ENCODE measurements at regions not wholly inside any gene's neighbourhood (a gene's known extent, or its start where the extent isn't known, plus 50 kb on each side); places are given as distances from the start of the nearest gene placed in this dataset.
A peak's percentile ranks its signal among the peaks of the same experiment; 100 is the strongest.

- Histone ChIP-seq H3K36me3 (replicated peaks; ENCODE audit: control insufficient read depth, insufficient read depth, low read length) (no peaks in the 10 kb centered on the region), H3K4me3 (ENCODE audit: insufficient read depth, low read depth, low read length) (no peak overlapping the region), H3K27me3 (ENCODE audit: control insufficient read depth, insufficient read depth, low read length) (no peaks in the 10 kb centered on the region)
- no peak for DNase-seq
Measured at GRCh38 chr14:30108975-30109700, 181.5 kb upstream of the PRKD1 start.

- H3K4me3 ChIP-seq (ENCODE audit: insufficient read depth, low read depth, low read length) = no peak overlapping the region
- no peak for DNase-seq
- no peaks in the 10 kb centered on the region for H3K36me3 ChIP-seq (replicated peaks; ENCODE audit: control insufficient read depth, insufficient read depth, low read length)
- H3K27me3 ChIP-seq (ENCODE audit: control insufficient read depth, insufficient read depth, low read length) = no peaks in the 10 kb centered on the region
Measured at GRCh38 chr14:30114051-30114450, 186.4 kb upstream of the PRKD1 start.

- peak; percentile 32 for DNase-seq
- H3K27me3 ChIP-seq (ENCODE audit: control insufficient read depth, insufficient read depth, low read length) = no peaks in the 10 kb centered on the region
- no peaks in the 10 kb centered on the region for H3K36me3 ChIP-seq (replicated peaks; ENCODE audit: control insufficient read depth, insufficient read depth, low read length)
- H3K4me3 ChIP-seq (ENCODE audit: insufficient read depth, low read depth, low read length) = no peak overlapping the region
Measured at GRCh38 chr14:30115756-30116155, 188.1 kb upstream of the PRKD1 start.

GRCh38 chr14:30118992-30119640 is 191.5 kb upstream of the PRKD1 start:
- no peaks in the 10 kb centered on the region for H3K36me3 ChIP-seq (replicated peaks; ENCODE audit: control insufficient read depth, insufficient read depth, low read length)
- DNase-seq = no peak
- no peak overlapping the region for H3K4me3 ChIP-seq (ENCODE audit: insufficient read depth, low read depth, low read length)
- H3K27me3 ChIP-seq (ENCODE audit: control insufficient read depth, insufficient read depth, low read length) = no peaks in the 10 kb centered on the region

GRCh38 chr14:30125322-30125979 is 197.8 kb upstream of the PRKD1 start:
- H3K27me3 ChIP-seq (ENCODE audit: control insufficient read depth, insufficient read depth, low read length) = no peaks in the 10 kb centered on the region
- DNase-seq = no peak
- no peak overlapping the region for H3K4me3 ChIP-seq (ENCODE audit: insufficient read depth, low read depth, low read length)

GRCh38 chr14:30129807-30130206 is 202.2 kb upstream of the PRKD1 start:
- DNase-seq = peak; percentile 10

More at GRCh38 chr14:30125322-30125979, 197.8 kb upstream of the PRKD1 start:
- no peaks in the 10 kb centered on the region for H3K36me3 ChIP-seq (replicated peaks; ENCODE audit: control insufficient read depth, insufficient read depth, low read length)

GRCh38 chr14:30131581-30132097 is 204.0 kb upstream of the PRKD1 start:
- no peak overlapping the region for H3K4me3 ChIP-seq (ENCODE audit: insufficient read depth, low read depth, low read length)
- H3K27me3 ChIP-seq (ENCODE audit: control insufficient read depth, insufficient read depth, low read length) = no peaks in the 10 kb centered on the region
- no peak for DNase-seq
- H3K36me3 ChIP-seq (replicated peaks; ENCODE audit: control insufficient read depth, insufficient read depth, low read length) = no peaks in the 10 kb centered on the region

More at GRCh38 chr14:30129807-30130206, 202.2 kb upstream of the PRKD1 start:
- Histone ChIP-seq H3K27me3 (ENCODE audit: control insufficient read depth, insufficient read depth, low read length) (no peaks in the 10 kb centered on the region), H3K36me3 (replicated peaks; ENCODE audit: control insufficient read depth, insufficient read depth, low read length) (no peaks in the 10 kb centered on the region), H3K4me3 (ENCODE audit: insufficient read depth, low read depth, low read length) (no peak overlapping the region)

GRCh38 chr14:30132196-30132595 is 204.5 kb upstream of the PRKD1 start:
- Histone ChIP-seq H3K27me3 (ENCODE audit: control insufficient read depth, insufficient read depth, low read length) (no peaks in the 10 kb centered on the region), H3K4me3 (ENCODE audit: insufficient read depth, low read depth, low read length) (no peak overlapping the region), H3K36me3 (replicated peaks; ENCODE audit: control insufficient read depth, insufficient read depth, low read length) (no peaks in the 10 kb centered on the region)
- DNase-seq = no peak

GRCh38 chr14:30134936-30135335 is 207.3 kb upstream of the PRKD1 start:
- no peak for DNase-seq
- Histone ChIP-seq H3K4me3 (ENCODE audit: insufficient read depth, low read depth, low read length) (no peak overlapping the region), H3K27me3 (ENCODE audit: control insufficient read depth, insufficient read depth, low read length) (no peaks in the 10 kb centered on the region), H3K36me3 (replicated peaks; ENCODE audit: control insufficient read depth, insufficient read depth, low read length) (no peaks in the 10 kb centered on the region)

GRCh38 chr14:30138567-30138966 is 210.9 kb upstream of the PRKD1 start:
- Histone ChIP-seq H3K27me3 (ENCODE audit: control insufficient read depth, insufficient read depth, low read length) (no peaks in the 10 kb centered on the region), H3K36me3 (replicated peaks; ENCODE audit: control insufficient read depth, insufficient read depth, low read length) (no peaks in the 10 kb centered on the region), H3K4me3 (ENCODE audit: insufficient read depth, low read depth, low read length) (no peak overlapping the region)
- DNase-seq = no peak

- DNase-seq = no peak
- Histone ChIP-seq H3K36me3 (replicated peaks; ENCODE audit: control insufficient read depth, insufficient read depth, low read length) (no peaks in the 10 kb centered on the region), H3K27me3 (ENCODE audit: control insufficient read depth, insufficient read depth, low read length) (no peaks in the 10 kb centered on the region), H3K4me3 (ENCODE audit: insufficient read depth, low read depth, low read length) (no peak overlapping the region)
Measured at GRCh38 chr14:30142216-30142615, 214.6 kb upstream of the PRKD1 start.

GRCh38 chr14:30143627-30144026 is 216.0 kb upstream of the PRKD1 start:
- no peak for DNase-seq
- H3K27me3 ChIP-seq (ENCODE audit: control insufficient read depth, insufficient read depth, low read length) = no peaks in the 10 kb centered on the region
- no peak overlapping the region for H3K4me3 ChIP-seq (ENCODE audit: insufficient read depth, low read depth, low read length)
- no peaks in the 10 kb centered on the region for H3K36me3 ChIP-seq (replicated peaks; ENCODE audit: control insufficient read depth, insufficient read depth, low read length)

- H3K4me3 ChIP-seq (ENCODE audit: insufficient read depth, low read depth, low read length) = no peak overlapping the region
- no peak for DNase-seq
- no peaks in the 10 kb centered on the region for H3K36me3 ChIP-seq (replicated peaks; ENCODE audit: control insufficient read depth, insufficient read depth, low read length)
- H3K27me3 ChIP-seq (ENCODE audit: control insufficient read depth, insufficient read depth, low read length) = no peaks in the 10 kb centered on the region
Measured at GRCh38 chr14:30153717-30154116, 226.1 kb upstream of the PRKD1 start.

- Histone ChIP-seq H3K36me3 (replicated peaks; ENCODE audit: control insufficient read depth, insufficient read depth, low read length) (no peaks in the 10 kb centered on the region), H3K4me3 (ENCODE audit: insufficient read depth, low read depth, low read length) (no peak overlapping the region), H3K27me3 (ENCODE audit: control insufficient read depth, insufficient read depth, low read length) (0 out of 2 replicates have a peak, but pooled peaks cover 1% of the 10 kb centered on the region)
- DNase-seq = no peak
Measured at GRCh38 chr14:30156571-30156970, 228.9 kb upstream of the PRKD1 start.

- H3K4me3 ChIP-seq (ENCODE audit: insufficient read depth, low read depth, low read length) = no peak overlapping the region
- H3K27me3 ChIP-seq (ENCODE audit: control insufficient read depth, insufficient read depth, low read length) = 0 out of 2 replicates have a peak, but pooled peaks cover 1% of the 10 kb centered on the region
- peak; percentile 4 for DNase-seq
- no peaks in the 10 kb centered on the region for H3K36me3 ChIP-seq (replicated peaks; ENCODE audit: control insufficient read depth, insufficient read depth, low read length)
Measured at GRCh38 chr14:30158299-30158698, 230.7 kb upstream of the PRKD1 start.
